ENCODE measurements at regions not wholly inside any gene's neighbourhood (a gene's known extent, or its start where the extent isn't known, plus 50 kb on each side); places are given as distances from the start of the nearest gene placed in this dataset.
A peak's percentile ranks its signal among the peaks of the same experiment; 100 is the strongest.
"Not testable (repeated sequence)": the region's sequence is repeated elsewhere in the genome, so short reads cannot be mapped to it uniquely, and the experiment has no call there.

GRCh38 chr21:15442743-15443469 lies 286.9 kb upstream of the USP25 start:
- no peak for DNase-seq

DNA sequence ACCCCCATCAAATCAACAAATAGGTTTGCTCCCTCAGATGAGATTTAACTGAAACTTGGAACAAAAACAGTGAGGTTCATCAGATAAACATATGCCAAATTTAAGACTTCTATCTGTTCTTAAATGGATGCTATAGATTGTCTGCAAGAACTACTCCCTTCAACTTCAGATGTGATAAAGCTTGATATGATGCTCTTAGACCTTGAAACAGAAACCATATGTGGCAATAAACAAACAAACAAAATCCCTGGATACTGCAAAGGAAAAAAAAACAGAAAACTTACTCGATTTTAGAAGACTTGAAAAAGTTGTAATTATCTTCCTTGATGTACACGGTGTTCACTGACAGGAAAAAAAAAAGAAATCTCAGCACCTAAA lies 286.1 kb upstream of the USP25 start:
- DNase-seq, result no peak

DNA sequence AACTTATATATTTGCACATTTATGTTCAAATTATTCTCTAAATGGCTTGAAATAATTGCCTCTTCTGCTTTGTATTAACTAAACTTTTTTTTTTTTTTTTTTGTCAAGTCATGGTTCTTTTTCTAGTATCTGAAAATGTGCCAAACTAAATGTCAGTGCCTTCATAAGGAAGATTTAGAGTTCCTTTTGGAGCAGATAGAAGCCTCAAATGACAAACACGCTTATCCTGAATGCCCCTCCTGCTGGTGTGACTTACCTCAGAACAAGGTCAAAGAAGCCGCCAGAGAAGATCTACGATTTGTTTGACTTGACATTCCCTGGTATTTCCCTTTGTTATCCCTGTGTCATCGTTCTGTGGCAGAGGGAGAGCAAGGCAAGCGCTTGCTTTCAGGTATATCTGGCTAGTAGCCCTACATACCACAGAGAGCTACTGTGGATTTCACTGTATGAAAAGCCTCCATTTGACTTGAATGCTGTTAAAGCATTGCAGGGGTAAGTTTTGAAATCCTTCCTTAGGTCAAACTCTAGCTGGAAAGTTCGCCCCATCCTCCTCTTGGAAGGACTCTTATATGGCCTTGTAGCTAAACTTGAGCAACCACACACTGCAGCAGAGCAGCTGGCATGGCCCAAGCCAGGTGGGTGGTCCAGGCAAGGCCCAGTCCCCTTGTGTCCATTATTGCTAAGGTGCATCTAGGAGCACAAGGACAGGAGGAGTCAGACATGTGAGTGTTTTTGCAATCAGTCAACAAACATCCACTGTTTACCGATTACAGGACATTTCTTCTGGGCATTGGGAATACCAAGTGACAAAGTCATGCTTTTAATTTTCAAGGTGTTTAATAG lies 285.4 kb upstream of the USP25 start:
- DNase-seq, result no peak

DNA sequence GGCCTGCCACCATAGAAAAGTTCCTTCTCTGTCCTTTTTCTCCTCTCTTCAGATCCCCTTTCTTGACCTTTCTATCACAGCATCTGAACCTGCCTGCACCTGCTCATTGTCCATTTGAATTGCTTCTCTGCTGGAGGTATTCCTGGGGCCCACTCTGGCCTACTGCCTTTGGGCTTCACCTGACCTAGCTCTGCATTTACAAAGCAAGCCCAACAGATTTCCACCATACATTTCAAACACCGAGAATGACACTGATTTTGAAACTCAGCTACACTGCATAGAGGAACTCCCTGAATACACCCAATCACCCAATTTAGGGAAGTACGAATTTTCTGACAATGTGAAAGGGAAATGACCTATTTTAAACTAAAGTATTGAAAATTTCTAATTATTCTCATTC lies 284.5 kb upstream of the USP25 start:
- DNase-seq, result no peak

GRCh38 chr21:15446223-15446622 lies 283.6 kb upstream of the USP25 start:
- no peak for DNase-seq

DNA sequence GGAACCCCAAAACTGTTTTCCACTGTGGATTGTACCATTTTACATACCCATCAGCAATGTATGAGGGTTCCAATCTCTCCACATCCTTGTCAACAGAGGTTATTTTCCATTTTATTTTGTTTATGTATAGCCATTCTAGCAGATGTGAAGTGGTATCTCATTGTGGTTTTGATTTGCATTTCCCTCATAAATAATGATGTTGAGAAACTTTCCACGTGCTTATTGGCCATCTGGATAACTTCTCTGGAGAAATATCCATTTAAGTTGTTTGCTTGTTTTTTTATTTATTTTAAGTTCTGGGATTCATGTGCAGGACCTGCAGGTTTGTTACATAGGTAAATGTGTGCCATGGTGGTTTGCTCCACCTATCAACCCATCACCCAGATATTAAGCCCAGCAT lies 280.2 kb upstream of the USP25 start:
- DNase-seq, result no peak

DNA sequence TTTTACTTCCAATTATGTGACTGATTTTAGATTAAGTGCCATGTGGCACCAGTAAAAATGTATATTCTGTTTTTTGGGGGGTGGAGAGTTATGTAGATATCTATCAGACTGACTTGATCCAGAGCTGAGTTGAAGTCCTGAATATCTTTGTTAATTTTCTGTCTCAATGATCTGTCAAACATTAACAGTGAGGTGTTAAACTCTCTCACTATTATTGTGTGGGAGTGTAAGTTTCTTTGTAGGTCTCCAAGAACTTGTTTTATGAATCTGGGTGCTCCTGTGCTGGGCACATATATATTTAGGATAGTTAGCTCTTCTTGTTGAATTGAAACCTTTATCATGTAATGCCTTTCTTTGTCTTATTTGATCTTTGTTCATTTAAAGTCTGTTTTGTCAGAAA lies 276.5 kb upstream of the USP25 start:
- no peak for DNase-seq

DNA sequence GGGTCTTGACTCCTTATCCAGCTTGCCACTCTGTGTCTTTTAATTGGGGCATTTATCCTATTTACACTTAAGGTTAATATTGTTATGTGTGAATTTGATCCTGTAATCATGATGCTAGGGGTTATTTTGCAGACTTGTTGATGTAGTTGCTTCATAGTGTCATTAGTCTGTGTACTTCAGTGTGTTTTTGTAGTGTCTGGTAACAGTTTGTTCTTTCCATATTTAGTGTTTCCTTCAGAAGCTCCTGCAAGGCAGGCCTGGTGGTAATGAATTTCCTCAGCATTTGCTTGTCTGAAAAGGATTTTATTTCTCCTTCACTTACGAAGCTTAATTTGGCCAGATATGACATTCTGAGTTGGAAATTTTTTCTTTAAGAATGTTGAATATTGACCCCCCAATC lies 276.0 kb upstream of the USP25 start:
- not testable (repeated sequence) for DNase-seq

- not testable (repeated sequence) for DNase-seq
Measured at GRCh38 chr21:15454931-15455330, 274.9 kb upstream of the USP25 start.

- DNase-seq, result no peak
Measured at GRCh38 chr21:15455819-15456462, 273.8 kb upstream of the USP25 start.

DNA sequence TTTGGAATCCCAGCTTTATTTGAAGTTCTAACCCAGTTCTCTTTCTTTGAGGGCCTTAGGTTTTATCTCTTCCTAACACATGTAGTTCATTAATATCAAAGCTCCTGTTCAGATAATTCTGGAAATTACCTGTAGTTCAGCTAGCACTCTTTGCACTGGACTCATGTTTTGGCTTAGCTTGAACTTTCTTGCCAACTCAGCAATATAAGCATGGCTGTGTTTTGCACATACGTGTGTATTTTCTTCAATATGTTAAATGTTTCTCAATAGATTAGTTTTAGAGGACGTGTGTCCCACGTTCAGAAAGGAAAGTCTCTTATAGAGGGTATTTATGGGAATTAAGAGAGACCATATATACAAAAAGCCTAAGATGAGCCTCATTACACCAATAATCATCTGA lies 271.8 kb upstream of the USP25 start:
- DNase-seq, result no peak

DNA sequence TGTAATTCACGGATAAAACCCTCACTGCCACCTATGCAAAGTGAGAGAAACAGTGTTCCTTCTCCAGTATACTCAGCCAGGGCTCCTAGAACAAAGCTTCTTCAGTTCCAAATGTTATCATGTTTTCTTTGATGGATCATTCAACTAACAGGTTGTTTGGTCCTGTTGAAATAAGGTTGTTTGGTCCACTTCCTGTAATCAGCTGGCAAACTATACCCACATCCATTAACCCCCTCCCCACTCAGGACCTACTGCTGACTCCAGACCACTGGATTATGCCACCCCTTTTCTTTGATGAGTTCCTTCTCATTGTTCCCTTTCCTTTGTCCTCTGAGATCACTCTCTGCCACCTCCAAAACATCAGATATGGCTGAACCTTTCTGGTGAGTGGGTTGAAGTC lies 267.7 kb upstream of the USP25 start:
- DNase-seq, result no peak

GRCh38 chr21:15466329-15466728 lies 263.5 kb upstream of the USP25 start:
- DNase-seq, result no peak

DNA sequence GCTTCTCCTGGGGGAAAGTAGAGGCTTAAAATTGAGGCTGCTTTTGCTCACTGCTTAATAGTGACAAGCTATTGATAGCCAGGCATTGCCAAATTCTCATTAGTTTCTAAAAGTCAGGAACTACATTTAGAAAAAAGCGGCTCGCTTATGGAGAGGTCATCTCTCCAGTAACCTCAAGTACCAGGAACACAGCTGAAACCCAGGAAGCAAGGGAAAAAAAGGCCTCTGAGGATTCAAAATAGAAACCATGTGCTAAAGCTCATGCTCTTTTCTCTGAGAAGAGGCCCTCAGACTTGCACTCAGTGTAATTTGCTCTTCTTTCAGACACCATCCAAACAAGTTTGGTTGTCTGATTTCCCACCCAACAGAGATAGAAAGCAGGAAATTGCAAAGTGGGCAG lies 261.4 kb upstream of the USP25 start:
- DNase-seq, result no peak

DNA sequence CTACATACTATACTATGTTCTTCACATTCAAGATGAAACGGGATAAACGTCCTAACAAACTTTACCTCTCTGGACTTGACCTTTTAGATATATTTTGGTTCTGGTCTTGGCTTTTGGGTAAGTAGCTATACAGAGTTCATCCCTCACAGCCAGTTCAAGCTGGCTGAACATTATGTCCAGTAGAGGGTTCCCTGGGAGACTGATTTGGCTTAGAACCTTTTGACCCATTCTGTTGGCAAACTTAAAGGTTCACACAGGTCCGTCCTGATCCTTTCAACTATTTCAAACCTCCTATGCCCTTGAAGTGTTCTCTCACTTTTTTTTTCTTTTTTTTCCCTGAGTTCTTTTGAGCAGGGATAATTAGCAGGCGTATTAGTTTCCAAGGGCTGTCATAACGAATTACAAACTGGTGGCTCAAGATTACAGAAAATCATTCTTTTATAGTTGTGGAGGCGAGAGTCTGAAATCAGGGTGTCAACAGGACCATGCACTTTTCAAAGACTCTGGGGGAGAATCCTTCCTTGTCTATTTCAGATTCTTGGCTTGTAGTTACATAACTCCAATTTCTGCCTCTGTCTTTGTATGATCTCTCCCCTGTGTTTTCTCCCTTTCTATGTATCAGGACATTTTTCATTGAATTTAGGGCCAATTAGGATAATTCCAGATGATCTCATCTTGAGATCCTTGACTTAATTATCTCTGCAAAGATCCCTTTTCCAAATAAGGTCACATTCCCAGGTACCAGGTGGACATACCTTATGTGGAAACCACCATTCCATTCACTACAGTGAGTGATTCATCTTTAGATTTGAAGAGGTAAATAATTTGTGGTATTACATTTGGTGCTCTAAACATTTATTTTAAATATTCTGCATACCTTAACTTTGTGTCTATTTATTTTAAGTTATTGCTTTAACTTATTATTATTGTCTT lies 257.4 kb upstream of the USP25 start:
- no peak for DNase-seq

- DNase-seq, result not testable (repeated sequence)
Measured at GRCh38 chr21:15477773-15478172, 252.0 kb upstream of the USP25 start.

DNA sequence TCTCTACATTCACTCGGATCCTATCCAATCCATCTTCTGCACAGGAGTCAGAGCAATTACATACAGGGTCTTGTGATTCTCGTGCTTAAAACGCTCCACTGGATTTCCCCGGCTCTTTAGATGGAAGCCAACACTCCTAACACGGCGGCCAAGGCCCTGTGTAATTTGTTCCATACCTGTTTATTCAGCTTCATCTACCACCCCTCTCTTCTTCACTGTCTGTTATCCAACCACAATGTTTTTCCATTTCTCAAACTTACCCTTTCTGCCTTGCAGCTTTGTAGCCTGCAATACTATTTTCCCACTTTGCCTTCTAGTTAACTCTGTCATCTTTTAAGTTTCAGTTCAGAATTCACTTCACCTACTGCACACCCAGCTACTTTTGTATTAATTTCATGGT lies 249.6 kb upstream of the USP25 start:
- no peak for DNase-seq

- DNase-seq, result peak in 1 of 2 experiments; percentile 74
Measured at GRCh38 chr21:15483138-15483780, 246.5 kb upstream of the USP25 start.

DNA sequence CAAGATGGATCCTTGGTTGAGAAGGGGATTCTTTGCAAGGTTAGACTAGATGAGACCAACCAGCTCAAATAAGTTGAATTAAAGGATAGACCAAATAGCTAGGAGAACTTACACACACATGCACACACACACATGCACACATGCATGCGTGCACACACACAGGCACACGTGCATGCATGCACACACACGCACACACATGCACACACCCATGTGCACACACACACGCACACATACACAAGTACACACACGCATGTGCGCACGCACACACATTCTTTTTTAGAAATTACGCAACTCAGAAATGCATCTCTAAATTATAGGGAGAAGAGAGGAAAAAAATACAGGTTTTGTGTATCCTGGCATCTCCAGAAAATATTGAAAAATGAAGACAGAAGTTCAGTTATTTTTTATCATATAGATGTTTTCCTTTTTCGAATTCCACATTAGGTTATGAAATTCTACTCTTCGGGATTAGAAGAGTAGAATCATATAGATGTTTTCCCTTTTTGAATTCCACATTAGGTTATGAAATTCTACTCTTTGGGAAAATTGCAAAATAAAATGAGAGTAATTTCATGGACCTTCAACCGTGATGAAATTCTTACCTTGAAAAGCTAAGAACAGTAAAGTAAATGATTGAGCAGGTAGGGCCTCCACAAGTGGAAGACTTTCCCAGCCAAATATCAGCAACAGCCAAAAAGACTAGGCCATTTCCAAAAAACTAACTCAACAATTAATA lies 243.2 kb upstream of the USP25 start:
- DNase-seq, result no peak

DNA sequence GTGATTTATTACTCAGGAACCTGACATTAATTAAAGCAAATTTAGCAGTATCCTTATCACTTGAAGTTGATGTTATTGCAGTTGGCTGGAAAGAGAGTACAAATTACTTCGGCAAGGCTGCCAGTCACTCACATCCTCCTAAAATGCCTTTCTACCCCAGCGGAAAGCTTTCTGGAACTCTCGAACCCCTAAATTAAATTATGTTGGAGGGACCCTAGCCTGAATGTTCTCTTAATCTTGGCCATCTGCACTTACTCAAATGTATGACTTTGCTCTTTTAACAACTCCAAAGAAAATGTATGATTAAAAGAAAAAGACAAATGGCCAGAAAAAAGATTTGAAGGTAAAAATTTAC lies 242.6 kb upstream of the USP25 start:
- DNase-seq, result no peak

DNA sequence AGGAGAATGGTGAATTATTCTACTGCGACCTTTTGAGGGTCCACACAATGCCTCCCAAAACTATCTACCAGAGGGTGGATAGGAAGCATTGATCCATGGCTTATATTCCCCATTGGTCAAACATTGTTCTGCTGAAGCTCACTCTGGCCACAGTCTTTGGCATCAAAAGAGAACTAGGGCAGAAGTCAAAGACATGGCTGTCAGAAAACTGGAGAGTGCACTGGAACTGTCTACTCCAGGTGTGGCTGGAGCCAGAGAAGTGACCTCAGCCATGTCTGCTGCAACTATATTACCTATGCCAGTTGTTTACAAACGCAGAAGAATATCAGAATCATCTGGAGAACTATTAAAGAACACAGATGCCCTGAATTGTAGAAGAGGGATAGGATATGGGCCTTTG lies 238.7 kb upstream of the USP25 start:
- no peak for DNase-seq

DNA sequence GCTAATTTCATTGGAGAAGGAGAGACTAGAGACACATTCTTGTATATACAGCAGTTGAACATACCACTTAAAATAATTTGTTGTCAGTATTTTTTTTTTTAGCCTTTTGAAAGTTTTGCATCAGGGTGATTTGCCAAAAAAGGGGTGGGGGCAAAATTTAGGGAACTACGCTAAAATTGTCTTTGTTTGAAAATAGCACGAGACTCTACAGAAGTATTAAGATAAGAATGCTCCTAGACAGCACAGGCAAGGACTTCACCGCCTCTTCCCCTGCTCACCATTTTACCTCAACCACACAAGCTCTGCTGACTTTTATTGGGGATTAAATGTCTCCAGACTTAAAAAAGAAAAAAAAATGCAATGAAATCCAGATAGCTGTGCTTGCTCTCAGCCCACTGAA lies 236.1 kb upstream of the USP25 start:
- DNase-seq, result no peak
